Bone marrow (tissue), 2 donors: ENCODE measurements at regions not wholly inside any gene's neighbourhood (a gene's known extent, or its start where the extent isn't known, plus 50 kb on each side); places are given as distances from the start of the nearest gene placed in this dataset.
"Not testable (repeated sequence)": the region's sequence is repeated elsewhere in the genome, so short reads cannot be mapped to it uniquely, and the experiment has no call there.

Source experiments
- DNase-seq, 2 donors: peaks; one replicate each; lab custom pipeline; 2025; lab: John Stamatoyannopoulos, UW

GRCh38 chr18:75854808-75855207, 427.3 kb upstream of the SMIM21 start:
- no peak for DNase-seq

DNA sequence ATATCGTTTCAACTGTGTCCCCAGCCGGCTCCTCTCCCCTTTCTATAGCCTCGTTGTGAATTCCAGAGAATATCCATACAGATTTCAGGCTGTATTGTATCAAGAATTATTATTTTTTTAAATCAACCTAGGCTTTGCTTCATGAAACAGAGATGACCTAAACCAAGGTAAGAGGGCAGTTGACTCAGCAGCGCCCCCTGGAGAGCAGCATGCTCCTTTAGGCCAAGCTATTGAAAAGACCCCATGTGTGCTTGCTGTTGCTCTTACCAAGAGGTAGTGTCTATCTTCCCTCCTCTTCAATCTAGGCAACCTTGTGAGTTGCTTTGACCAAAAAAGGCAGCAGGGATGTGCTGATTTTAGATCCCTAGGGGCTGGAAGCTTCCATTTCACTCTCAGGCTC, 426.7 kb upstream of the SMIM21 start:
- DNase-seq = no peak

DNA sequence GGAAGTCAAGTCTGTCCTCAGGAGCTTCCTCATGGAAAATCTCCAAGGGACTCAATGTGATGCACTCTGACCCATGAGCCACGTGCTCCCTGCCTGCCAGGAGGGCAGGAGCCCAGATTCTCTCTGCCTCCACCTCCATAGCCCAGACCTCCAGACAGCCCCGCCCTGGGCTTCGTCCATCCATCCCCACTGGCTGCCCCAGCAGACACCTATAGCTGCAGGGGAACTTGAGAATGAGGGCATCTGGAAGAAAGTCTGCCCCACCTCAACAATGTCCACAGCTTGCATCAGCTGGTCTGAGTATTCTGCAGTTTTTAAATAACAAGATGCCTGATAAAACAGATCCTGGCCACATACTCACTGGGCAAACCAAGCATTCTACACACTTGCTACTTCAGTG, 418.8 kb upstream of the SMIM21 start:
- no peak for DNase-seq

DNA sequence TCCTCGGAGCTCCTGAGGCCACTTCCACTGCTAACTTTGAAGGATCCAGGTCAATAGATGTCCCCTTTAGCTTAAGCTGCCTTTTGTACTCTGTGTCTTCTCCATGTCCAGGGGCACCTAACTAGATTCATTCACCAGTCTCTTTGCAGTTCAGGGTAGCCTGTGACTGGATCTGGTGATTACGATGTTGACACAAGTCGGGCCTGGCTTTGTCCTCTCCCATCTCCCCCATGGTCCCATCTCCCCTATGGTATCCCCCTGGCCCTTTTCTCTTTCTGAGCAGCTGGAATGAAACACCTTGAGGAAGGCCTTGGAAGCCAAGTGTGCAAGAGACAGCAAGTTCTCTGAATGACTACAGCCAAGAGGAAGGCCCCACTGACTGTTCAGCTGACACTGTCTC, 417.9 kb upstream of the SMIM21 start:
- no peak for DNase-seq

DNA sequence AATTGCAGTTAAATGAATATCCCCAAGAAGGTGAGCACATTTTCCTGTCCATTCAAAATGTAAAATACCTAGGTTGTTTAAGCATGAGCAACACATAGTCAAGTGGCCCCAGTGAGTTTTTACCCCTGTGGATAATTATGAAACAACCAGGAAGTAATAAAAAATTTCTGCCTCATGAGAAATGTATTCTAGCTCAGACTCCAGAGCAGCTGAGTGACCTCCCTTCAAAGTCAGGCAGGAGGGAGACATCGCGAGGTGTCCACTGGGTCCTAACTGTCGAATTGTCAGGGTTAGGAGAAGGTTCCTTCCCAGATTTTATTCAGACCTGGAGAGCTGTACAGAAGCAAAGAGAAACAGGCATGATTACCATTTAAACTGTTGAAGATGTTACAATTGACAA, 416.6 kb upstream of the SMIM21 start:
- DNase-seq = no peak

DNA sequence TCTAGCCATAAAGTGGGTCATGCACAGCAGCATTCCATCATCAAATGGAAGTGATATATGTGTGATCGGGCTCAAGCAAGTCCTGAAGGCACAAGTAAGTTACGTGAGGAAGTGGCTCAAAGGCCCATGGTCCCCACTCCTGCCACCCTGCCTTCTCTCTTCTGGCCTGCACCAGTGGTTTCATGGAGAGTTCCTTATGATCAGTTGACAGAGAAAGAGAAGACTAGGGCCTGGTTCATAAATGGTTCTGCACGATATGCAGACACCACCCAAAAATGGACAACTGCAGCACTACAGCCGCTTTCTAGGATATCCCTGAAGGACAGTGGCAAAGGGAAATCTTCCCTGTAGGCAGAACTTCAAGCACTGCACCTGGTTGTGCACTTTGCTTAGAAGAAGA, 412.6 kb upstream of the SMIM21 start:
- DNase-seq = no peak

GRCh38 chr18:75839686-75840085, 412.2 kb upstream of the SMIM21 start:
- not testable (repeated sequence) for DNase-seq

- DNase-seq = no peak
These were observed 411.5 kb upstream of the SMIM21 start for GRCh38 chr18:75839041-75839440.

DNA sequence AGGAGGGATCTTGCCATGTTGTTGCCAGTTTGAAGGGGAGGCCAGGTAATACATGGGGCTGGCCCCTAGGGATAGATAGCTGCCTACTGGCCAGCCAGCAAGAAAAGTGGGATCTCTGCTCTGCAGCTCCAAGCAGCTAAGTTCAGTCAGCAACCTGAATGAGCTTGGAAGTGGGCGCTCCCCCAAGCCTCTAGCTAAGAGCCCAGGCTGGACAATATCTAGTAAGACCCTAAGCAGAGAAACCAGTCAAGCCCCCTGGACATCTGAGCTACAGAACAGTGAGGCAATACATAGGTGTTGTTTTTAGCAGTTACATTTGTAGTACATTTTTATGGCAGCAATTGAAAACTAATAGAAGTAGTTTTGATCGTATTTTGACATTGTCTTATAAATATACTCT, 409.8 kb upstream of the SMIM21 start:
- no peak for DNase-seq

DNA sequence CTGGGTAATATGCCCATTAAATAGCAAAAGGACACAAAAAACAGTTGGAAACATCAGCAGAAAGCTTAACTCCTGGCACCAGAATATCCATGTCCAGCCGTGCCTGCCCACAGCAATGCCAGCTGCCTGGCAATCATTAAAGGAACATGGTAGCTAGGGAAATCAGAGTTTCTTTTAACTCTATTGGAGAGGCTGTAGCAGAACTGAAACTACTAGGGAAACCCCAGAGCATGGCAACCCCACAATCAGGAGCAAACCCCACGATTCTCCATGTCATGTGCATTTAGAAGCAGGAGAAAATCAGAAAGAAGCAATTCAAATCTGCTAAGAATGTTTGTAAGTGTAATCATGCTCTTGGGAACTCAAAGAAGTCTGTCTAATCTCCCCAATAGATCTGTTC, 409.0 kb upstream of the SMIM21 start:
- DNase-seq = no peak

DNA sequence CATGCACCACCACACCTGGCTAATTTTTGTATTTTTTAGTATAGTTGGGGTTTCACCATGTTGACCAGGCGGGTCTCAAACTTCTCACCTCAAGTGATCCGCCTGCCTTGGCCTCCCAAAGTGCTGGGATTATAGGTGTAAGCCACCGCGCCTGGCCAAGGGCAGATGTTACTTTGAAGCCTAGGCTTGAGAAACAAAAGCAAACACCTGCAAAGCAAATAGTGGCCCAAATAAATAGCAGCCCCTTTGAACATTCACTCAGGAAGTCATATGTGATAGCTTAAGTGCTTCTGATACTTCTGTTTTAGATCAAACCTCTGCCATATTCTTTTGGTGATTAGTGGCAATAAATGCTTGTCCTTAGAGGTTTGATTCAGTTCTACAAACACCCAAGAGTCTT, 404.5 kb upstream of the SMIM21 start:
- DNase-seq = no peak

DNA sequence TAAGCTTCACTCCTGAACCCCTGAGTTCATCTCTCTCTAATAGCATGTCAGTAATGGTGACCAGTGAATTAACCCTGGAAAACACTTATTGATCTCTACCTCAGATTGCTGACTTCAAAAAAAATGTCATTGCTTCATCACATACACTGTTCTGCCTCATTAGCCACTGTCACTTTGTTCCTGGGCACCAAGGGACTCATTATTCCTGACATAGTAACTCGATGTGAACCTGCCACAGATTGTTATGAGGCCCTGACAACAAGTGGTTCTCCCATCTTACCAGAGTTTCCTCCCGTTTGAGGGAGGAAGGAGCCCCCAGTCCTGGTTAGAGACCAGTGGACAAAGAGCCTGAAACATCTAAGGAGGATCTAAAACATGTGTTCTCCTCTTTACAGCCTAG, 403.3 kb upstream of the SMIM21 start:
- DNase-seq = no peak

DNA sequence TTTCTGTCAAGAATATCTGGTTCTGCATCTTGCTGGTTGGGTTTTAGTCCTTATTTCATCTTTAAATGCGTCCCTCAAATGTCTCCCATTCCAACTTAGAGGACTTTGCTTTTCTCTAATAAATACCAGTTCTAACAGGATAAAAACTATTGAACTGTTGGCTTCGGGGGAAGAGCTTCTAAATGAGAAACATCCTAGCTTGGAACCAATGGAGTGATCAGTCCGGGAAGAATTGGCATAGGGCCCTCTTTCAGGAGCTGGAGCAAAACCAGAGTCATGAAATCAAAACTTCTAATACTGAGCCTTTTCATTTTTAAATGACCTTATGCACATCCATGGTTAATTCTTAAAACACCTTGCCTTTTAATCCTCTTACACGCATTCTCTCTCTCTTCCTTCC, 401.6 kb upstream of the SMIM21 start:
- no peak for DNase-seq

DNA sequence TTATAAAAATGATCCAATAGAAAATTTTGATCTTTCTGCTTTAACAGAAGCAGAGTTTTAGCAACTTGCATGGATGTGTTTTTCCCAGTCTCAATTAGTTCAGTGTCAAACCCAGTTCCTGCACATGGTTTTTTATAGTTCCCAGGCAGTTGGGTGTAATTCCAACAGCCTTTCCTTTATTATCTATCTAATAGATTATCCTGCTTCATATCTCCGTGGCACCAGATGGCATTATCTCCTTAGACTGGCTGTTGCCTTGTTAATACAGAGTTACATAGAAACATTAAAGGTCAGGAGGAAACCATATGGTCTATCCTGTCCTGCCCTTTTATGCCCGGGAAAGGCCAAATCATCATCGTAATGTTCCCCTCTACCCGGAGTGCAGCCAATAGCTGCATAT, 400.9 kb upstream of the SMIM21 start:
- no peak for DNase-seq

GRCh38 chr18:75827751-75828287, 400.3 kb upstream of the SMIM21 start:
- no peak for DNase-seq

GRCh38 chr18:75824661-75825060, 397.2 kb upstream of the SMIM21 start:
- DNase-seq = no peak

GRCh38 chr18:75823471-75823870, 396.0 kb upstream of the SMIM21 start:
- DNase-seq = no peak

GRCh38 chr18:75818383-75818782, 390.9 kb upstream of the SMIM21 start:
- DNase-seq = no peak

GRCh38 chr18:75815767-75816166, 388.3 kb upstream of the SMIM21 start:
- no peak for DNase-seq

DNA sequence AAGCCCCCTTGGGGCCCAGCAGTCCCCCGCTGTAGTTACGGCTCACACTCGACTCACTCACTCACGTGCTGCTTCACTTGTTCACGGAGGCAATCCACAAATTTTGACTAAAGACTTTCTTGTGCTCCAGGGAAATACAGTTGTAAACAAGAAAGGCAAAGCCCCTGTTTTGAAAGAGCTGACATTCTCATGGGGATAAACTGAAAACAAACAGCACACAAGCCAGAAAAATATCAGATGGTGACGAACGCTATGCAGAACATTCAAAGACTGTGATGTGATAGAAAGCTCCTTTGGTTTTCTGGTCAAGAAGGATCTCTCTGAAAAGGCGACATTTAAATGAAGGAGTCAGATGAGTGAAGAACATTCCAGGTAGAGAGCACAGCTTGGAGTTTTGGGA, 385.3 kb upstream of the SMIM21 start:
- no peak for DNase-seq

- no peak for DNase-seq
These were observed 383.6 kb upstream of the SMIM21 start for GRCh38 chr18:75810961-75811551.

DNA sequence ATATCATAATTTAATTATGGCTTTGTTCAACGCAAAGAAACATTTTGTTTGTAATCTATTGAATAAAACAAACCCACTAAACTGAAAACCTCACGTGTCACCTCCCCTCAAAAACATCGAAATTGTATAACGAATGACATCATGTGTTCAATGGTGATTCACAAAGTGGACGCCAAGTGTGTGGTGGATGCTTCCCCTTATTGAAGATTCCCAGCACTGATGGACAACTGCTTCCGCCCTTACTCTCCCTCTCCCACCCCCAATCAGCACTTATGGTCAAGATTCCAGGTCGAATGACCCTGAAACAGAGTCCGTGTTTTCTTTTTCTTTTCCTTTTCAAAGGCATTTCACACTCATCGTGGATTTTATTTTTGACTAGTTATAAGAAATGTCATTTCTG, 383.0 kb upstream of the SMIM21 start:
- DNase-seq = no peak

- no peak for DNase-seq
These were observed 382.4 kb upstream of the SMIM21 start for GRCh38 chr18:75809926-75810255.

- no peak for DNase-seq
These were observed 381.8 kb upstream of the SMIM21 start for GRCh38 chr18:75809151-75809925.
